ENCODE measurements at regions not wholly inside any gene's neighbourhood (a gene's known extent, or its start where the extent isn't known, plus 50 kb on each side); places are given as distances from the start of the nearest gene placed in this dataset.

GRCh38 chr4:115548123-115548522 is 434.7 kb upstream of the NDST4 start:
- TF ChIP-seq CTCF (IDR thresholded peaks at IDR 0.05) (no peak), POLR2AphosphoS5 (IDR thresholded peaks at IDR 0.05) (no peak)

Data from suprapubic skin (tissue), 3 donors.